DND-41 (cell line): ENCODE measurements at regions not wholly inside any gene's neighbourhood (a gene's known extent, or its start where the extent isn't known, plus 50 kb on each side); places are given as distances from the start of the nearest gene placed in this dataset.

Source experiments
- ATAC-seq: fragments of 200-7000 bp; cut with Tn5 transposase; 3 replicates; pipeline ENCODE4 v1.9.1; 2021; ENCODE audit warnings: low read depth; ENCODE audit not compliant: insufficient read depth
- DNase-seq: peaks from one replicate; pipeline ENCODE4 v3.0.0-alpha.2; 2020
- H2AFZ ChIP-seq: 2 replicates; pipeline ENCODE4 v1.6.0; 2012; ENCODE audit warnings: low read depth, low read length
- H3K27ac ChIP-seq: 2 replicates; pipeline ENCODE4 v1.5.1; 2012; ENCODE audit warnings: low read length, inconsistent platforms
- H3K27me3 ChIP-seq: fragments of 200-600 bp; sonication (generic); 2 replicates; pipeline ENCODE4 v1.6.0; 2012; ENCODE audit warnings: low read length, mild to moderate bottlenecking, inconsistent platforms; ENCODE audit not compliant: insufficient read depth, poor library complexity
- H3K36me3 ChIP-seq: 2 replicates; pipeline ENCODE4 v1.5.1; 2012; ENCODE audit warnings: low read length, inconsistent platforms; ENCODE audit not compliant: insufficient read depth
- H3K4me1 ChIP-seq: 2 replicates; pipeline ENCODE4 v1.5.1; 2012; ENCODE audit warnings: mild to moderate bottlenecking, low read length; ENCODE audit not compliant: insufficient read depth
- H3K4me2 ChIP-seq: 2 replicates; pipeline ENCODE4 v1.6.0; 2012; ENCODE audit warnings: mild to moderate bottlenecking, moderate library complexity, low read length, inconsistent platforms; ENCODE audit not compliant: insufficient read depth
- H3K4me3 ChIP-seq, 2 experiments: fragments of 200-600 bp in 1 of 2; shearing (Covaris generic) in 1 of 2; 2 replicates each; pipeline ENCODE4 v1.5.1; 2012 to 2016; ENCODE audit warnings: inconsistent platforms in 2 of 2, low read length in 2 of 2, mild to moderate bottlenecking in 2 of 2, low read depth in 1 of 2, moderate library complexity in 1 of 2
- H3K79me2 ChIP-seq: 2 replicates; pipeline ENCODE4 v1.6.0; 2012; ENCODE audit warnings: low read length, inconsistent platforms; ENCODE audit not compliant: insufficient read depth
- H3K9ac ChIP-seq: 2 replicates; pipeline ENCODE4 v1.6.0; 2012; ENCODE audit warnings: low read depth, mild to moderate bottlenecking, inconsistent platforms, low read length, moderate library complexity
- H3K9me3 ChIP-seq: 2 replicates; pipeline ENCODE4 v1.5.1; 2012; ENCODE audit warnings: low read length, moderate library complexity, mild to moderate bottlenecking, inconsistent platforms; ENCODE audit not compliant: insufficient read depth, severe bottlenecking
- H4K20me1 ChIP-seq: 2 replicates; pipeline ENCODE4 v1.6.0; 2012; ENCODE audit warnings: low read length; ENCODE audit not compliant: insufficient read depth
- EZH2 ChIP-seq: IDR thresholded peaks from 3 replicates; pipeline ENCODE4 v1.6.1; 2012; ENCODE audit warnings: borderline replicate concordance, low read depth, mild to moderate bottlenecking, moderate library complexity, low read length, inconsistent platforms; ENCODE audit not compliant: severe bottlenecking
- TF ChIP-seq, protein P1 (sequence below): IDR thresholded peaks from 2 replicates; pipeline ENCODE4 v1.5.1; 2012; ENCODE audit warnings: borderline replicate concordance, low read length, moderate library complexity, mild to moderate bottlenecking; ENCODE audit not compliant: poor library complexity, severe bottlenecking; ENCODE audit errors: extremely low read depth

DNA sequence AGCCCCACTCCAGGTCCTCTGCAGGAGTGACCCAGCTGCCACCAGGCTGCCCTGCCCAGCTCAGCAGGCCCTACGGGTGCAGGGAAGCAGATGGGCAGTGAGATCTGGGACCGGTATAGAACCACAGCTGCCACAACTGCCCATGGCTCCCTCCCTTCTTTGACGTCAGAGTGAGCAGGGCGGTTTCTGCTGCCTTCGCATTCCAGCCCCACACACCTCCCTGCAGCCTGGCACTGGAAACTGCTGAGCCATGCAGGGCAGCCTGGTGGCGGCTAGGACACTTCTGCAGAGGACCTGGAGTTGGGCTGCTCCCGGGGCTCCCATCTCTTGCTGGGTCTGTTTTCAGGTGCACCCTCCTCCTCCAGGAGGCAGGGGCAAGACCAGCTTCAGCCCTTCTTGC, 101.6 kb upstream of the CD93 start:
- ATAC-seq: no peak
- H3K79me2 ChIP-seq: no peaks in the 10 kb centered on the region
- no peaks in the 10 kb centered on the region for H3K36me3 ChIP-seq
- H3K4me3 ChIP-seq: no peak overlapping the region
- H3K27me3 ChIP-seq: no peaks in the 10 kb centered on the region
- H3K27ac ChIP-seq: no peak overlapping the region
- H3K4me2 ChIP-seq: no peak overlapping the region
- no peak overlapping the region for H3K9ac ChIP-seq
- no peaks in the 10 kb centered on the region for H3K9me3 ChIP-seq
- TF ChIP-seq, protein P1, sequence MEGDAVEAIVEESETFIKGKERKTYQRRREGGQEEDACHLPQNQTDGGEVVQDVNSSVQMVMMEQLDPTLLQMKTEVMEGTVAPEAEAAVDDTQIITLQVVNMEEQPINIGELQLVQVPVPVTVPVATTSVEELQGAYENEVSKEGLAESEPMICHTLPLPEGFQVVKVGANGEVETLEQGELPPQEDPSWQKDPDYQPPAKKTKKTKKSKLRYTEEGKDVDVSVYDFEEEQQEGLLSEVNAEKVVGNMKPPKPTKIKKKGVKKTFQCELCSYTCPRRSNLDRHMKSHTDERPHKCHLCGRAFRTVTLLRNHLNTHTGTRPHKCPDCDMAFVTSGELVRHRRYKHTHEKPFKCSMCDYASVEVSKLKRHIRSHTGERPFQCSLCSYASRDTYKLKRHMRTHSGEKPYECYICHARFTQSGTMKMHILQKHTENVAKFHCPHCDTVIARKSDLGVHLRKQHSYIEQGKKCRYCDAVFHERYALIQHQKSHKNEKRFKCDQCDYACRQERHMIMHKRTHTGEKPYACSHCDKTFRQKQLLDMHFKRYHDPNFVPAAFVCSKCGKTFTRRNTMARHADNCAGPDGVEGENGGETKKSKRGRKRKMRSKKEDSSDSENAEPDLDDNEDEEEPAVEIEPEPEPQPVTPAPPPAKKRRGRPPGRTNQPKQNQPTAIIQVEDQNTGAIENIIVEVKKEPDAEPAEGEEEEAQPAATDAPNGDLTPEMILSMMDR: no peak
- TF ChIP-seq EZH2: no peak
- no peak overlapping the region for H2AFZ ChIP-seq
- DNase-seq: no peak
- H3K4me1 ChIP-seq: no peaks in the 10 kb centered on the region
- no peaks in the 10 kb centered on the region for H4K20me1 ChIP-seq

DNA sequence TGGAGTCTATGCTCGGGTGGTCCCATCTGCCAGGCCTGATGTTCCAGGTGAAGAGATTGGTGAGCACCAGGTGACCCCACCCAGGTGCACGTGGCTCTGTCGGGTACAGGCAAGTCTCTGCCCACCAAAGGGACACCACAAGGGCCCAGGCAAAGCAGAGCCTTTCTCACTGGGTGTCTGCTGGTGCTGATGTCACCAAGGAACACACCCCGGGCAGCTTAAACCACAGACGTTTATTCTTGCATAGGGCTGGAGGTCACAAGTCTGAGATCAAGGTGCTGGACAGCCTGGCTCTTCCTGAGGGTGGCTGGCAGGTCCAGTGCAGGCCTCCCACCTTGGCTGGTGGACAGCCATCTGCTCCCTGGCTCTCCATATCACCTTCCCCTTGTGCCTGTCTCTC, 100.7 kb upstream of the CD93 start:
- Histone ChIP-seq H3K27me3 (no peaks in the 10 kb centered on the region), H3K9me3 (no peaks in the 10 kb centered on the region), H4K20me1 (no peaks in the 10 kb centered on the region), H3K9ac (no peak overlapping the region), H3K36me3 (no peaks in the 10 kb centered on the region), H2AFZ (no peak overlapping the region), H3K27ac (no peak overlapping the region), H3K4me3 (no peak overlapping the region), H3K4me2 (no peak overlapping the region), H3K79me2 (no peaks in the 10 kb centered on the region), H3K4me1 (no peaks in the 10 kb centered on the region)
- DNase-seq: no peak
- TF ChIP-seq EZH2: no peak
- TF ChIP-seq, protein P1: no peak
- no peak for ATAC-seq

DNA sequence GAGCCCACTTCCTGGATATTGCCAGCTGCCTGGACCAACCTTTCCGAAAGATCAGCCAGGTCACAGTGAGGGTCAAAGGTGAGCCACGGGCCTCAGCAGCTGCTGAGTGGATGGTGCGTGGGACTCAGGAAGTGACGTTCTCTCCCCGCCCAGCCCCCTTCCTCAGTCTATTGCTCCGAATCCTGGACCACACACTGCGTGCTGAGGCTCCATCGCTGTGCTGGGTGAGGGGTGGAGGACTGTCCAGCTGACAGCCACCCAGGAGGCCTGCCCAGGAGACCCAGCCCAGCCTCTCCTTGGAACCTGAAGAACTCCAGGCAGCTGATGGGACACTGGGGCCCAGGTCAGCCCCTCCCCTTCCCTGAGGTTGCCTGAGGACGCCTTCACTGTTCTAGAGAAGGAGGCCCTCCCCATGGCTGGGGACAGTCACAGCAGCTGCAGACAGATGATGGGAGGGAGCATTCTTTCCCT, 94.4 kb upstream of the CD93 start:
- no peak overlapping the region for H3K4me2 ChIP-seq
- no peaks in the 10 kb centered on the region for H3K36me3 ChIP-seq
- peak overlapping the region; percentile 51 for H2AFZ ChIP-seq

More for the DNA sequence above, 94.4 kb upstream of the CD93 start:
- no peaks in the 10 kb centered on the region for H3K9me3 ChIP-seq
- no peaks in the 10 kb centered on the region for H4K20me1 ChIP-seq
- TF ChIP-seq EZH2: no peak
- TF ChIP-seq, protein P1: peak; percentile 29
- no peaks in the 10 kb centered on the region for H3K27me3 ChIP-seq
- DNase-seq (peak; percentile 53), ATAC-seq (peak; percentile 87)
- H3K27ac ChIP-seq: peak overlapping the region; percentile 58
- H3K79me2 ChIP-seq: no peaks in the 10 kb centered on the region
- H3K9ac ChIP-seq: 0 out of 2 replicates have a peak overlapping the region, but pooled peaks have one; percentile 2
- H3K4me1 ChIP-seq: peaks cover 25% of the 10 kb centered on the region
- no peak overlapping the region for H3K4me3 ChIP-seq
